WTC11 (cell line): ENCODE measurements at regions not wholly inside any gene's neighbourhood (a gene's known extent, or its start where the extent isn't known, plus 50 kb on each side); places are given as distances from the start of the nearest gene placed in this dataset.

Experiments used
- ATAC-seq: fragments of 200-7000 bp; cut with Tn5 transposase; 2 replicates; pipeline ENCODE4 v1.10.0; 2021; ENCODE audit warnings: mild to moderate bottlenecking, moderate library complexity
- CTCF ChIA-PET: fragments of 300-600 bp; sonication (Branson Sonifier 250); formaldehyde crosslinking; loops from one replicate; lab custom pipeline; 2021; ENCODE audit warnings: antibody characterized with exemption; lab: Charles Lee
- POLR2A ChIA-PET: fragments of 350-600 bp; sonication (Branson Sonifier 250); formaldehyde crosslinking; loops from one replicate; lab custom pipeline; 2021; ENCODE audit warnings: antibody characterized with exemption; lab: Charles Lee
- DNase-seq: peaks from one replicate; pipeline ENCODE4 v3.0.0; 2021; ENCODE audit warnings: low spot score
- H3K27ac Mint-ChIP-seq: 2 replicates; pipeline ENCODE4 v1.8.0; 2021; ENCODE audit warnings: mixed read lengths
- H3K27me3 Mint-ChIP-seq: 2 replicates; pipeline ENCODE4 v1.8.0; 2021; ENCODE audit warnings: low read depth, mild to moderate bottlenecking, moderate library complexity, mixed read lengths
- H3K36me3 Mint-ChIP-seq: 2 replicates; pipeline ENCODE4 v1.8.0; 2021; ENCODE audit warnings: mixed read lengths
- H3K4me1 Mint-ChIP-seq: 2 replicates; pipeline ENCODE4 v1.8.0; 2022; ENCODE audit warnings: mixed read lengths
- H3K4me3 Mint-ChIP-seq: 2 replicates; pipeline ENCODE4 v1.8.0; 2021; ENCODE audit warnings: mild to moderate bottlenecking, moderate library complexity, mixed read lengths
- H3K9me3 Mint-ChIP-seq: 2 replicates; pipeline ENCODE4 v1.8.0; 2021; ENCODE audit warnings: mixed read lengths
- CBFB ChIP-seq: sonication (generic); formaldehyde crosslinking; IDR thresholded peaks from 2 replicates; pipeline ENCODE4 v1.8.1; 2022; ENCODE audit warnings: mild to moderate bottlenecking, low read depth, missing genetic modification reagents
- ETV6 ChIP-seq: sonication (generic); formaldehyde crosslinking; IDR thresholded peaks from 2 replicates; pipeline ENCODE4 v1.8.1; 2022; ENCODE audit warnings: mild to moderate bottlenecking, missing genetic modification reagents
- FOXJ3 ChIP-seq: sonication (generic); formaldehyde crosslinking; IDR thresholded peaks from 2 replicates; pipeline ENCODE4 v1.9.0; 2021; ENCODE audit warnings: missing genetic modification reagents, mild to moderate bottlenecking, borderline replicate concordance
- GABPB1 ChIP-seq: sonication (generic); formaldehyde crosslinking; IDR thresholded peaks from 2 replicates; pipeline ENCODE4 v1.8.1; 2023; ENCODE audit warnings: mild to moderate bottlenecking, missing genetic modification reagents
- GRHL2 ChIP-seq: fragments of 250-450 bp; sonication (Bioruptor Pico); IDR thresholded peaks from 2 replicates; pipeline ENCODE4 v1.8.0; 2022; ENCODE audit warnings: mild to moderate bottlenecking, moderate library complexity; ENCODE audit not compliant: insufficient replicate concordance, severe bottlenecking
- MXD4 ChIP-seq: fragments of 250-450 bp; sonication (Bioruptor Pico); IDR thresholded peaks from 2 replicates; pipeline ENCODE4 v1.8.0; 2021; ENCODE audit warnings: mild to moderate bottlenecking, moderate library complexity, borderline replicate concordance
- NFYB ChIP-seq: sonication (generic); formaldehyde crosslinking; conservative IDR thresholded peaks from 2 replicates; pipeline ENCODE4 v1.8.0; 2022; ENCODE audit warnings: low read depth, missing genetic modification reagents
- NR1H2 ChIP-seq: sonication (generic); formaldehyde crosslinking; IDR thresholded peaks from 2 replicates; pipeline ENCODE4 v1.9.0; 2021; ENCODE audit warnings: mild to moderate bottlenecking, moderate library complexity, missing genetic modification reagents
- NR2C2 ChIP-seq: sonication (generic); formaldehyde crosslinking; IDR thresholded peaks from 2 replicates; pipeline ENCODE4 v1.8.0; 2022; ENCODE audit warnings: mild to moderate bottlenecking, missing genetic modification reagents
- SMAD3 ChIP-seq: sonication (generic); formaldehyde crosslinking; IDR thresholded peaks from 2 replicates; pipeline ENCODE4 v1.8.0; 2022; ENCODE audit warnings: missing genetic modification reagents, mild to moderate bottlenecking, borderline replicate concordance
- SOX15 ChIP-seq: fragments of 250-450 bp; sonication (Bioruptor Pico); IDR thresholded peaks from 2 replicates; pipeline ENCODE4 v1.9.0; 2021; ENCODE audit warnings: mild to moderate bottlenecking
- ZNF396 ChIP-seq: fragments of 250-450 bp; sonication (Bioruptor Pico); IDR thresholded peaks from 2 replicates; pipeline ENCODE4 v1.8.0; 2021; ENCODE audit warnings: mild to moderate bottlenecking, moderate library complexity, borderline replicate concordance
- TF ChIP-seq, protein P1 (sequence below): fragments of 250-450 bp; sonication (Bioruptor Pico); IDR thresholded peaks from 2 replicates; pipeline ENCODE4 v2.1.2; 2022; ENCODE audit warnings: mild to moderate bottlenecking, moderate library complexity
- TF ChIP-seq, protein P2 (sequence below): sonication (generic); formaldehyde crosslinking; IDR thresholded peaks from 2 replicates; pipeline ENCODE4 v1.8.1; 2022; ENCODE audit warnings: low read depth, mild to moderate bottlenecking, moderate library complexity, missing genetic modification reagents, borderline replicate concordance
- TF ChIP-seq, protein P3 (sequence below): fragments of 250-450 bp; sonication (Bioruptor Pico); IDR thresholded peaks from 2 replicates; pipeline ENCODE4 v1.9.0; 2021; ENCODE audit warnings: moderate library complexity, mild to moderate bottlenecking, inconsistent platforms, borderline replicate concordance
- TF ChIP-seq, protein P4 (sequence below): sonication (generic); formaldehyde crosslinking; IDR thresholded peaks from 2 replicates; pipeline ENCODE4 v1.8.1; 2023; ENCODE audit warnings: mild to moderate bottlenecking, missing genetic modification reagents, borderline replicate concordance
- TF ChIP-seq, protein P5 (sequence below): sonication (generic); formaldehyde crosslinking; conservative IDR thresholded peaks from 2 replicates; pipeline ENCODE4 v1.8.1; 2023; ENCODE audit warnings: mild to moderate bottlenecking, low read depth, missing genetic modification reagents, moderate library complexity

DNA sequence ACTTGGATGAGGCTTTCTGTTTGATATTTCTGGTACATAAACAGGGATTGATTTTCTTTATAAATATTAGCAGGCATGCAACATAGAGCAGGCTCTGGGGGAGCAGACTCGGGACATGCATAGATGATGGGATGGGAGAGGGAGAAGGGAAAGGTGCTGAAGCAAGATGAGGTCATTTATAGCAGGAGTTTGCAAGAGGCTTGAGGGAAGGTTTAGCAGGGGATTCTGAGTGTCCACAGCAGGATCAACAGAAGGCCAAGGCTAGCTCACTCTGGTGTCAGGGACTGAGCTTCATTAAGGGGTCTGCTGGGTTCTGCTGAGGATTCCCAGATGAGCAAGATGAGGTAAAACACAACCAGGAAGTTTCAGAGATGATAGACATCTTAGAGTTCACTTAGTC lies 309.1 kb upstream of the CELF4 start:
- no peak for DNase-seq
- no peaks in the 10 kb centered on the region for H3K36me3 Mint-ChIP-seq
- POLR2A ChIA-PET, result no interaction called here
- no peak for ATAC-seq
- peaks cover 13% of the 10 kb centered on the region for H3K4me1 Mint-ChIP-seq
- CTCF ChIA-PET, result interaction anchor here (0.9 kb wide), 1 partner anchor 96 kb away, joined by 3 read pairs; no protein-coding TSS in a partner anchor
- peaks cover 23% of the 10 kb centered on the region for H3K9me3 Mint-ChIP-seq
- no peaks in the 10 kb centered on the region for H3K27me3 Mint-ChIP-seq
- no peak overlapping the region for H3K27ac Mint-ChIP-seq
- no peak for TF ChIP-seq CBFB
- TF ChIP-seq, protein P1, sequence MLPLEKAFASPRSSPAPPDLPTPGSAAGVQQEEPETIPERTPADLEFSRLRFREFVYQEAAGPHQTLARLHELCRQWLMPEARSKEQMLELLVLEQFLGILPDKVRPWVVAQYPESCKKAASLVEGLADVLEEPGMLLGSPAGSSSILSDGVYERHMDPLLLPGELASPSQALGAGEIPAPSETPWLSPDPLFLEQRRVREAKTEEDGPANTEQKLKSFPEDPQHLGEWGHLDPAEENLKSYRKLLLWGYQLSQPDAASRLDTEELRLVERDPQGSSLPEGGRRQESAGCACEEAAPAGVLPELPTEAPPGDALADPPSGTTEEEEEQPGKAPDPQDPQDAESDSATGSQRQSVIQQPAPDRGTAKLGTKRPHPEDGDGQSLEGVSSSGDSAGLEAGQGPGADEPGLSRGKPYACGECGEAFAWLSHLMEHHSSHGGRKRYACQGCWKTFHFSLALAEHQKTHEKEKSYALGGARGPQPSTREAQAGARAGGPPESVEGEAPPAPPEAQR (CRISPR knock-in tag), result no peak
- TF ChIP-seq MXD4 (CRISPR knock-in tag), result no peak
- TF ChIP-seq, protein P2, sequence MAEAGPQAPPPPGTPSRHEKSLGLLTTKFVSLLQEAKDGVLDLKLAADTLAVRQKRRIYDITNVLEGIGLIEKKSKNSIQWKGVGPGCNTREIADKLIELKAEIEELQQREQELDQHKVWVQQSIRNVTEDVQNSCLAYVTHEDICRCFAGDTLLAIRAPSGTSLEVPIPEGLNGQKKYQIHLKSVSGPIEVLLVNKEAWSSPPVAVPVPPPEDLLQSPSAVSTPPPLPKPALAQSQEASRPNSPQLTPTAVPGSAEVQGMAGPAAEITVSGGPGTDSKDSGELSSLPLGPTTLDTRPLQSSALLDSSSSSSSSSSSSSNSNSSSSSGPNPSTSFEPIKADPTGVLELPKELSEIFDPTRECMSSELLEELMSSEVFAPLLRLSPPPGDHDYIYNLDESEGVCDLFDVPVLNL (CRISPR knock-in tag), result no peak
- TF ChIP-seq ZNF396 (CRISPR knock-in tag), result no peak
- TF ChIP-seq SOX15 (CRISPR knock-in tag), result no peak
- no peak for TF ChIP-seq GRHL2
- TF ChIP-seq SMAD3 (CRISPR knock-in tag), result no peak
- TF ChIP-seq, protein P3, sequence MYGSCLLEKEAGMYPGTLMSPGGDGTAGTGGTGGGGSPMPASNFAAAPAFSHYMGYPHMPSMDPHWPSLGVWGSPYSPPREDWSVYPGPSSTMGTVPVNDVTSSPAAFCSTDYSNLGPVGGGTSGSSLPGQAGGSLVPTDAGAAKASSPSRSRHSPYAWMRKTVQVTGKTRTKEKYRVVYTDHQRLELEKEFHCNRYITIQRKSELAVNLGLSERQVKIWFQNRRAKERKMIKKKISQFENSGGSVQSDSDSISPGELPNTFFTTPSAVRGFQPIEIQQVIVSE (CRISPR knock-in tag), result no peak
- TF ChIP-seq NR2C2 (CRISPR knock-in tag), result no peak
- TF ChIP-seq, protein P4, sequence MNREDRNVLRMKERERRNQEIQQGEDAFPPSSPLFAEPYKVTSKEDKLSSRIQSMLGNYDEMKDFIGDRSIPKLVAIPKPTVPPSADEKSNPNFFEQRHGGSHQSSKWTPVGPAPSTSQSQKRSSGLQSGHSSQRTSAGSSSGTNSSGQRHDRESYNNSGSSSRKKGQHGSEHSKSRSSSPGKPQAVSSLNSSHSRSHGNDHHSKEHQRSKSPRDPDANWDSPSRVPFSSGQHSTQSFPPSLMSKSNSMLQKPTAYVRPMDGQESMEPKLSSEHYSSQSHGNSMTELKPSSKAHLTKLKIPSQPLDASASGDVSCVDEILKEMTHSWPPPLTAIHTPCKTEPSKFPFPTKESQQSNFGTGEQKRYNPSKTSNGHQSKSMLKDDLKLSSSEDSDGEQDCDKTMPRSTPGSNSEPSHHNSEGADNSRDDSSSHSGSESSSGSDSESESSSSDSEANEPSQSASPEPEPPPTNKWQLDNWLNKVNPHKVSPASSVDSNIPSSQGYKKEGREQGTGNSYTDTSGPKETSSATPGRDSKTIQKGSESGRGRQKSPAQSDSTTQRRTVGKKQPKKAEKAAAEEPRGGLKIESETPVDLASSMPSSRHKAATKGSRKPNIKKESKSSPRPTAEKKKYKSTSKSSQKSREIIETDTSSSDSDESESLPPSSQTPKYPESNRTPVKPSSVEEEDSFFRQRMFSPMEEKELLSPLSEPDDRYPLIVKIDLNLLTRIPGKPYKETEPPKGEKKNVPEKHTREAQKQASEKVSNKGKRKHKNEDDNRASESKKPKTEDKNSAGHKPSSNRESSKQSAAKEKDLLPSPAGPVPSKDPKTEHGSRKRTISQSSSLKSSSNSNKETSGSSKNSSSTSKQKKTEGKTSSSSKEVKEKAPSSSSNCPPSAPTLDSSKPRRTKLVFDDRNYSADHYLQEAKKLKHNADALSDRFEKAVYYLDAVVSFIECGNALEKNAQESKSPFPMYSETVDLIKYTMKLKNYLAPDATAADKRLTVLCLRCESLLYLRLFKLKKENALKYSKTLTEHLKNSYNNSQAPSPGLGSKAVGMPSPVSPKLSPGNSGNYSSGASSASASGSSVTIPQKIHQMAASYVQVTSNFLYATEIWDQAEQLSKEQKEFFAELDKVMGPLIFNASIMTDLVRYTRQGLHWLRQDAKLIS (CRISPR knock-in tag), result no peak
- TF ChIP-seq GABPB1 (CRISPR knock-in tag), result no peak
- no peak for TF ChIP-seq NFYB (CRISPR knock-in tag)
- no peak for TF ChIP-seq ETV6 (CRISPR knock-in tag)
- TF ChIP-seq NR1H2, result no peak
- no peak for TF ChIP-seq FOXJ3 (CRISPR knock-in tag)
- TF ChIP-seq, protein P5, sequence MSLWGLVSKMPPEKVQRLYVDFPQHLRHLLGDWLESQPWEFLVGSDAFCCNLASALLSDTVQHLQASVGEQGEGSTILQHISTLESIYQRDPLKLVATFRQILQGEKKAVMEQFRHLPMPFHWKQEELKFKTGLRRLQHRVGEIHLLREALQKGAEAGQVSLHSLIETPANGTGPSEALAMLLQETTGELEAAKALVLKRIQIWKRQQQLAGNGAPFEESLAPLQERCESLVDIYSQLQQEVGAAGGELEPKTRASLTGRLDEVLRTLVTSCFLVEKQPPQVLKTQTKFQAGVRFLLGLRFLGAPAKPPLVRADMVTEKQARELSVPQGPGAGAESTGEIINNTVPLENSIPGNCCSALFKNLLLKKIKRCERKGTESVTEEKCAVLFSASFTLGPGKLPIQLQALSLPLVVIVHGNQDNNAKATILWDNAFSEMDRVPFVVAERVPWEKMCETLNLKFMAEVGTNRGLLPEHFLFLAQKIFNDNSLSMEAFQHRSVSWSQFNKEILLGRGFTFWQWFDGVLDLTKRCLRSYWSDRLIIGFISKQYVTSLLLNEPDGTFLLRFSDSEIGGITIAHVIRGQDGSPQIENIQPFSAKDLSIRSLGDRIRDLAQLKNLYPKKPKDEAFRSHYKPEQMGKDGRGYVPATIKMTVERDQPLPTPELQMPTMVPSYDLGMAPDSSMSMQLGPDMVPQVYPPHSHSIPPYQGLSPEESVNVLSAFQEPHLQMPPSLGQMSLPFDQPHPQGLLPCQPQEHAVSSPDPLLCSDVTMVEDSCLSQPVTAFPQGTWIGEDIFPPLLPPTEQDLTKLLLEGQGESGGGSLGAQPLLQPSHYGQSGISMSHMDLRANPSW (CRISPR knock-in tag), result no peak
- TF ChIP-seq, all 79 proteins: peak for 0
- no peak overlapping the region for H3K4me3 Mint-ChIP-seq
